WERI-Rb-1 (cell line): ENCODE measurements at regions not wholly inside any gene's neighbourhood (a gene's known extent, or its start where the extent isn't known, plus 50 kb on each side); places are given as distances from the start of the nearest gene placed in this dataset.

ENCODE experiments used
- DNase-seq: peaks from one replicate; pipeline ENCODE4 v3.0.0-alpha.2; 2020
- H3K27ac ChIP-seq: fragments of 250-450 bp; sonication (Bioruptor Pico); 2 replicates; pipeline ENCODE4 v1.5.1; 2020; ENCODE audit warnings: mild to moderate bottlenecking, moderate library complexity
- H3K27me3 ChIP-seq: fragments of 250-450 bp; sonication (Bioruptor Pico); 2 replicates; pipeline ENCODE4 v1.5.1; 2021; ENCODE audit warnings: mild to moderate bottlenecking, low read depth, moderate library complexity; ENCODE audit not compliant: insufficient read depth, severe bottlenecking
- H3K36me3 ChIP-seq: fragments of 250-450 bp; sonication (Bioruptor Pico); 2 replicates; pipeline ENCODE4 v1.5.1; 2020; ENCODE audit warnings: mild to moderate bottlenecking, moderate library complexity
- H3K4me3 ChIP-seq: 2 replicates; pipeline ENCODE4 v1.5.1; 2011; ENCODE audit warnings: low read depth, mild to moderate bottlenecking, control low read depth, low read length
- H3K9me3 ChIP-seq: fragments of 250-450 bp; sonication (Bioruptor Pico); 2 replicates; pipeline ENCODE4 v1.5.1; 2021; ENCODE audit warnings: mild to moderate bottlenecking, moderate library complexity; ENCODE audit not compliant: severe bottlenecking
- TF ChIP-seq, protein P1 (sequence below): IDR thresholded peaks from 2 replicates; pipeline ENCODE4 v1.5.1; 2011; ENCODE audit warnings: low read depth, mild to moderate bottlenecking, control low read depth, inconsistent platforms, low read length

DNA sequence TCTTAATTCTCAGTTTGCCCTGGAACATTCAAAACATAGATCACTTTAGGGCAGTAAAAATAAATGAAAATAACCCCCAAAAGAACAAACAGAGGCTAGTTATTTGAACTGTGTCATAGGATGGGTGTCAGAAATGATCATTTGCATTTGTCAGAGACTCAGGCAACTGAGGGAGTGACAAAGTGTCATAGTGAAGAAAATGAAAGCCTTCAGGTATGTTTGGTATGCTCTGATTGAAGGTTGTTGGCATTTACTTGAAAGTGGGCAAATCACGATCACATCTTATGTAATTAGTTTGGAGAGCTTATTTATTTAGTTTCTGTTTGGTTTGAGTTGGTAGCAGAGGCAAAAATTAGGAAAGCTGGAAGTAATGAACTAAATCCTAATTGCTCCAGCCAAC lies 880.9 kb downstream of the ANKRD7 start:
- no peak for DNase-seq
- Histone ChIP-seq H3K36me3 (no peaks in the 10 kb centered on the region), H3K9me3 (peaks cover 2% of the 10 kb centered on the region), H3K27ac (no peak overlapping the region), H3K4me3 (no peak overlapping the region), H3K27me3 (no peaks in the 10 kb centered on the region)
- TF ChIP-seq, protein P1, sequence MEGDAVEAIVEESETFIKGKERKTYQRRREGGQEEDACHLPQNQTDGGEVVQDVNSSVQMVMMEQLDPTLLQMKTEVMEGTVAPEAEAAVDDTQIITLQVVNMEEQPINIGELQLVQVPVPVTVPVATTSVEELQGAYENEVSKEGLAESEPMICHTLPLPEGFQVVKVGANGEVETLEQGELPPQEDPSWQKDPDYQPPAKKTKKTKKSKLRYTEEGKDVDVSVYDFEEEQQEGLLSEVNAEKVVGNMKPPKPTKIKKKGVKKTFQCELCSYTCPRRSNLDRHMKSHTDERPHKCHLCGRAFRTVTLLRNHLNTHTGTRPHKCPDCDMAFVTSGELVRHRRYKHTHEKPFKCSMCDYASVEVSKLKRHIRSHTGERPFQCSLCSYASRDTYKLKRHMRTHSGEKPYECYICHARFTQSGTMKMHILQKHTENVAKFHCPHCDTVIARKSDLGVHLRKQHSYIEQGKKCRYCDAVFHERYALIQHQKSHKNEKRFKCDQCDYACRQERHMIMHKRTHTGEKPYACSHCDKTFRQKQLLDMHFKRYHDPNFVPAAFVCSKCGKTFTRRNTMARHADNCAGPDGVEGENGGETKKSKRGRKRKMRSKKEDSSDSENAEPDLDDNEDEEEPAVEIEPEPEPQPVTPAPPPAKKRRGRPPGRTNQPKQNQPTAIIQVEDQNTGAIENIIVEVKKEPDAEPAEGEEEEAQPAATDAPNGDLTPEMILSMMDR, result no peak

DNA sequence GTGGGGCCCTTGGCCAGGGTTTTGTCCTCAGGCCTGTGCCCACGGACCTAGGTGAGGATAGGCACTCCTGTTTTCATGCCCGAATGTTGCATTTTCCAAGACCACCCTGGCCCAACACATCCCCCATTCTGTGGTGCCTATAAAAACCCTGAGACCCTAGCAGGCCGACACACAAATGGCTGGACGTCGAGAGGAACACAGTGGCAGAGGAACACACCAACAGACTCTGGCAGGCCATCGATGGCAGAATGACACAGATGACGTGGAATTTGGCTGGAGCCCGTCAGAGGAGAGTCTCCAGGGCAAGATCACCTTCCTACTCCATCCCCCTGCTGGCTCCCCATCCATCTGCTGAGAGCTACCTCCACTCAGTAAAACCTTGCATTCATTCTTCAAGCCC lies 898.8 kb downstream of the ANKRD7 start:
- no peak for DNase-seq
- no peaks in the 10 kb centered on the region for H3K27me3 ChIP-seq
- no peaks in the 10 kb centered on the region for H3K9me3 ChIP-seq
- no peak overlapping the region for H3K4me3 ChIP-seq
- H3K36me3 ChIP-seq, result no peaks in the 10 kb centered on the region
- no peak overlapping the region for H3K27ac ChIP-seq
- TF ChIP-seq, protein P1, result no peak

DNA sequence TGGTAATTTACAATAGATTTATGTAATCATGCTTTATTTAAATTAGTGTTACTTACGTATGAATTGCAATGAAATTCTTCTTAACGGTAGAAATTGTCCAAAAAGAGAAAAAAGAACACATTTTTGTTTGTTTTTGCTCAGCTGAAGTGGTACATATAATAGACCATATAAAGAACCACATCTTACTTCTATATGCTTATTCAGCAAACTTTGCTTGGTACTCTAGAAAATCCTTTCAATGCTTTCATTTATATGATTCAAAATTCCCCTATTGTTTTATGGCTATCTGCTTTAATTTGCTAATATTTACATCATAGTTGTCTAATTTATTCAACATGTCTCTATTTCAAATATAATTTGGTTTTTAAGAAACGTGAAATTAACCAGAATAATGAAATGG lies 903.2 kb downstream of the ANKRD7 start:
- TF ChIP-seq, protein P1, result no peak
- no peaks in the 10 kb centered on the region for H3K36me3 ChIP-seq
- H3K27me3 ChIP-seq, result no peaks in the 10 kb centered on the region
- no peak for DNase-seq
- H3K27ac ChIP-seq, result no peak overlapping the region
- H3K4me3 ChIP-seq, result no peak overlapping the region
- H3K9me3 ChIP-seq, result no peaks in the 10 kb centered on the region

DNA sequence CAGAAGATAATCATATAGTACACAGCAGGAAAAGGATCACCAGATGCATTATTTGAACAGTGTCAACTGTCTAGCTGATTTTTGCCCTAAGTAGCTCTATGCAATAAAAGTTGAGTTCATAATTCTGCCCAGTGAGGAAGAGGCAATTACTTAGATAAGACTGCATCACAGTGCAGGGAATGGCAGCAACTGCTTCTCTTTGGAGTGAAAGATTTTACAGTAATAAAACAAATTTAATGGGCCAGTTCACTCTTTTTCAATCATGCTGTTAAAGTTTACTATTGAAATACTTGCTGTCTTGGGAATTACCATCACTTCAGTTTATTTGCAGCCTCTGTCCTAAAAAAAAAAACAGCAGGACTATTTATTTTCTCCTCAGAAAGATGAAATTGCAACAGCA lies 907.9 kb downstream of the ANKRD7 start:
- Histone ChIP-seq H3K36me3 (no peaks in the 10 kb centered on the region), H3K27me3 (no peaks in the 10 kb centered on the region), H3K4me3 (no peak overlapping the region), H3K27ac (no peak overlapping the region), H3K9me3 (no peaks in the 10 kb centered on the region)
- TF ChIP-seq, protein P1, result no peak
- no peak for DNase-seq

DNA sequence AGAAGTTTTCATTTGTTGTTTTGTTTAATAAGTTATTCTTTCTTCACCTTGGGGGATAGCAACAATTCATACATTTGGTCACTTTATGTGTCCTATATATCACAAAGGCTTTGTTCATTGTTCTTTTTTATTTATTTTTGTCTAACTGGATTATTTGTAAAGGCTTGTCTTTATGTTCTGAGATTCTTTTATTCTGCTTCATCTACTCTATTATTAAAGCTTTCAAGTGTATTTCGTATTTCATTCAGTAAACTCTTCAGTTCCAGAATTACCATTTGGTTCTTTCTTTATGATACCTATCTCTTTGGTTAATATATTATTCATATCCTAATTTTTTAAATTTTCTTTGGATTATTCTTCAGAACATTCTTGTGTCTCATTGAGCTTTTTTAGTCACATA lies 942.9 kb downstream of the ANKRD7 start:
- DNase-seq, result no peak
- Histone ChIP-seq H3K36me3 (no peaks in the 10 kb centered on the region), H3K27me3 (no peaks in the 10 kb centered on the region), H3K9me3 (peaks cover 6% of the 10 kb centered on the region), H3K27ac (no peak overlapping the region), H3K4me3 (no peak overlapping the region)
- TF ChIP-seq, protein P1, result no peak

DNA sequence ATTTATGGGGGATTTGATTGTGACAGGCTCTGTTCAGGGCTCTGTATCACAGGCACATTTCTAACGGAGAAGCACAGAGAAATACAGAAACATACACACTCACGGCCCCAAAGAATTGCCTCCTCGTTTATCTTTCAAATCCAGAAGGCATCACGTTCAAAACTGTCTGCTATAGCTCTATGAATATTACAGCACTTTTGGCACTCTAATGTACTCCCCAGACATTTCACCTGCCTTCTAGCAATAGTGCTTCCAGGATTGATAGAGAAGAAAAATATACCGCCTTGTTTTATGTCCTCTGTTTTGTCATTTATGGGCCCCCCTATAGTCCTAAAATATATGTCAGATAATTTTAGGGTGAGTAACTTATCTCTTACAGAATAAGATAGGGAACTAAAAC lies 947.5 kb downstream of the ANKRD7 start:
- TF ChIP-seq, protein P1, result no peak
- DNase-seq, result no peak
- Histone ChIP-seq H3K27ac (no peak overlapping the region), H3K4me3 (no peak overlapping the region), H3K27me3 (no peaks in the 10 kb centered on the region), H3K9me3 (peaks cover 6% of the 10 kb centered on the region), H3K36me3 (no peaks in the 10 kb centered on the region)
